Loucy (cell line): ENCODE measurements at regions not wholly inside any gene's neighbourhood (a gene's known extent, or its start where the extent isn't known, plus 50 kb on each side); places are given as distances from the start of the nearest gene placed in this dataset.

Experiments
- H2AFZ ChIP-seq: fragments of 200-600 bp; sonication (generic); 2 replicates; pipeline ENCODE4 v1.6.0; 2016; ENCODE audit warnings: antibody characterized with exemption, mild to moderate bottlenecking, low read length, moderate library complexity
- H3F3A ChIP-seq: fragments of 200-600 bp; 2 replicates; pipeline ENCODE4 v1.6.0; 2016; ENCODE audit warnings: antibody characterized with exemption, low read depth, mild to moderate bottlenecking
- H3K27me3 ChIP-seq: fragments of 200-600 bp; sonication (generic); 2 replicates; pipeline ENCODE4 v1.6.1; 2014; ENCODE audit warnings: low read length, mild to moderate bottlenecking; ENCODE audit not compliant: insufficient read depth, poor library complexity, severe bottlenecking
- H3K36me3 ChIP-seq: fragments of 200-600 bp; sonication (generic); 2 replicates; pipeline ENCODE4 v1.6.1; 2016; ENCODE audit warnings: low read length; ENCODE audit not compliant: insufficient read depth
- H3K4me1 ChIP-seq: fragments of 200-600 bp; sonication (generic); 2 replicates; pipeline ENCODE4 v1.5.1; 2014; ENCODE audit warnings: low read length, mild to moderate bottlenecking; ENCODE audit not compliant: insufficient read depth, poor library complexity, severe bottlenecking
- H3K4me2 ChIP-seq: fragments of 200-600 bp; sonication (generic); 2 replicates; pipeline ENCODE4 v1.6.0; 2014; ENCODE audit warnings: antibody characterized with exemption, low read length, low read depth, mild to moderate bottlenecking; ENCODE audit not compliant: poor library complexity, severe bottlenecking
- H3K4me3 ChIP-seq: fragments of 200-600 bp; sonication (generic); 2 replicates; pipeline ENCODE4 v1.5.1; 2014; ENCODE audit warnings: low read length, mild to moderate bottlenecking, mixed read lengths; ENCODE audit not compliant: poor library complexity, severe bottlenecking
- H3K79me2 ChIP-seq: fragments of 200-600 bp; sonication (generic); 2 replicates; pipeline ENCODE4 v1.6.1; 2014; ENCODE audit warnings: low read length; ENCODE audit not compliant: insufficient read depth
- H3K9ac ChIP-seq: fragments of 200-600 bp; sonication (generic); 2 replicates; pipeline ENCODE4 v1.6.0; 2014; ENCODE audit warnings: mild to moderate bottlenecking, low read depth, low read length, moderate library complexity; ENCODE audit not compliant: poor library complexity, severe bottlenecking
- H3K9me2 ChIP-seq: fragments of 200-600 bp; sonication (generic); replicated peaks from 2 replicates; pipeline ENCODE4 v1.6.1; 2016; ENCODE audit warnings: low read depth, low read length, mixed read lengths
- H3K9me3 ChIP-seq: fragments of 200-600 bp; sonication (generic); 2 replicates; pipeline ENCODE4 v1.6.1; 2014; ENCODE audit warnings: mild to moderate bottlenecking, antibody characterized with exemption, low read length, low read depth; ENCODE audit not compliant: insufficient read depth
- H4K20me1 ChIP-seq: fragments of 200-600 bp; sonication (generic); 2 replicates; pipeline ENCODE4 v1.6.0; 2014; ENCODE audit warnings: antibody characterized with exemption, low read length, mild to moderate bottlenecking; ENCODE audit not compliant: insufficient read depth, poor library complexity, severe bottlenecking
- CTCF ChIP-seq: fragments of 200-600 bp; sonication (generic); conservative IDR thresholded peaks from 2 replicates; pipeline ENCODE4 v1.5.1; 2014; ENCODE audit warnings: mild to moderate bottlenecking, antibody characterized with exemption, low read length
- EZH2phosphoT487 ChIP-seq: fragments of 200-600 bp; IDR thresholded peaks from 2 replicates; pipeline ENCODE4 v1.6.1; 2018; ENCODE audit warnings: antibody characterized with exemption, mild to moderate bottlenecking, moderate library complexity, borderline replicate concordance

GRCh38 chr5:89676634-89677033 lies 732.9 kb downstream of the CETN3 start:
- no peaks in the 10 kb centered on the region for H3F3A ChIP-seq
- no peaks in the 10 kb centered on the region for H4K20me1 ChIP-seq
- no peak for TF ChIP-seq EZH2phosphoT487
- no peak for TF ChIP-seq CTCF
- H3K4me2 ChIP-seq: no peak overlapping the region
- H3K4me1 ChIP-seq: no peaks in the 10 kb centered on the region
- no peaks in the 10 kb centered on the region for H3K27me3 ChIP-seq
- H3K9me2 ChIP-seq: no peaks in the 10 kb centered on the region
- H2AFZ ChIP-seq: no peak overlapping the region
- no peak overlapping the region for H3K9ac ChIP-seq
- H3K9me3 ChIP-seq: no peaks in the 10 kb centered on the region
- H3K36me3 ChIP-seq: no peaks in the 10 kb centered on the region
- no peaks in the 10 kb centered on the region for H3K79me2 ChIP-seq
- H3K4me3 ChIP-seq: no peak overlapping the region

- H3K4me2 ChIP-seq: no peak overlapping the region
Observed at GRCh38 chr5:89673019-89673418, 736.5 kb downstream of the CETN3 start.

GRCh38 chr5:89668821-89669220 lies 740.7 kb downstream of the CETN3 start:
- Histone ChIP-seq H3K27me3 (no peaks in the 10 kb centered on the region), H3K4me1 (no peaks in the 10 kb centered on the region), H3K9me3 (no peaks in the 10 kb centered on the region), H3K79me2 (no peaks in the 10 kb centered on the region), H3K36me3 (no peaks in the 10 kb centered on the region), H3K9me2 (no peaks in the 10 kb centered on the region), H3F3A (no peaks in the 10 kb centered on the region), H4K20me1 (no peaks in the 10 kb centered on the region), H3K4me3 (no peak overlapping the region), H3K4me2 (no peak overlapping the region), H2AFZ (no peak overlapping the region), H3K9ac (no peak overlapping the region)
- TF ChIP-seq CTCF: no peak
- TF ChIP-seq EZH2phosphoT487: no peak

More at GRCh38 chr5:89673019-89673418, 736.5 kb downstream of the CETN3 start:
- Histone ChIP-seq H3K9me3 (no peaks in the 10 kb centered on the region), H2AFZ (no peak overlapping the region), H3K4me1 (no peaks in the 10 kb centered on the region), H3K9ac (no peak overlapping the region), H4K20me1 (no peaks in the 10 kb centered on the region), H3K27me3 (no peaks in the 10 kb centered on the region), H3K36me3 (no peaks in the 10 kb centered on the region), H3F3A (no peaks in the 10 kb centered on the region), H3K9me2 (no peaks in the 10 kb centered on the region), H3K79me2 (no peaks in the 10 kb centered on the region), H3K4me3 (no peak overlapping the region)
- no peak for TF ChIP-seq EZH2phosphoT487
- no peak for TF ChIP-seq CTCF
